Head of caudate nucleus (tissue), 42 donors: ENCODE measurements at regions not wholly inside any gene's neighbourhood (a gene's known extent, or its start where the extent isn't known, plus 50 kb on each side); places are given as distances from the start of the nearest gene placed in this dataset.
A peak's percentile ranks its signal among the peaks of the same experiment; 100 is the strongest.

Experiments used
- DNase-seq, 42 donors: peaks; one replicate each; pipeline versions ENCODE4 v3.0.0 to v3.0.0-alpha.2; 2020 to 2021; ENCODE audit warnings: mixed read lengths in 7 of 42
- intact Hi-C: fragments of 100-400 bp; cut with DNase I; formaldehyde crosslinking; loops from one replicate; pipeline ENCODE4 v1.15.0; 2022

DNA sequence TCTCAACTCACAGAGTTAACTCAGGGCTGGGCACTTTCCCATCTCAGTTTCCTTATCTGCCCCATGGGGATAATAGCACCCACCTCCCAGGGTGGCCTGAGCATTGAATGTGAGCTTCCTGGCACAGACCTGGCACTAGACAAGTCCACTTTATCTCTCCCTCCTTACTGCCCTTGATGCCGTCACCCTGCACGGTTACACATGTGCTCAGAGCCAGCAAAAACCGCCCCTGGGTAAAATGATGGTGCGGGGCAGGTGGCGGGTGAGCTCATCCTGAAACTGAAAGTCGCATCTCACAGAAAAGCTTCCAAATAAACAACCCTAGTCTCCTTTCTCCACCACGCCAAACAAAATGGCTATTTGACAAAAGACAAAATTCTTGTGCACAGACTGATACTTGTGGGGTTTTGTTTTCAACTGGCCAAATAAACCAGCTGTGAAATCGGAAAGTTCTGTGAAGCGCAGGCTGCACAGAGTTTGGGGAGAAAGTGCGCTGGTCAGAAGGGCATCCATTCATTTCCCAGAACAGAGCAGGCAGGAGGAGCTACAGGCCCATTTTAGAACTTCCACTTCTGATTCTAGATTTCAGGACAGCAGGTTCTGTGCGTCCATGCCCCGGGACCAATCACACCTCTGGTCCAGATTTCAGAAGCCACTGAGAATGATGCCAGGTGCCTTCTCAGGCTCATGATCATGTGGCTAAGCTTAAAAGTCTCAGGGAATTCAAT is 138.1 kb downstream of the SHANK2 start:
- intact Hi-C loops, result loop anchor here (10.0 kb wide), 2 partner anchors 141 to 251 kb away; partner anchors contain the start of gene SHANK2
- DNase-seq, result peak in 26 of 42 donors; percentile 17 to 74 (median 40)

DNA sequence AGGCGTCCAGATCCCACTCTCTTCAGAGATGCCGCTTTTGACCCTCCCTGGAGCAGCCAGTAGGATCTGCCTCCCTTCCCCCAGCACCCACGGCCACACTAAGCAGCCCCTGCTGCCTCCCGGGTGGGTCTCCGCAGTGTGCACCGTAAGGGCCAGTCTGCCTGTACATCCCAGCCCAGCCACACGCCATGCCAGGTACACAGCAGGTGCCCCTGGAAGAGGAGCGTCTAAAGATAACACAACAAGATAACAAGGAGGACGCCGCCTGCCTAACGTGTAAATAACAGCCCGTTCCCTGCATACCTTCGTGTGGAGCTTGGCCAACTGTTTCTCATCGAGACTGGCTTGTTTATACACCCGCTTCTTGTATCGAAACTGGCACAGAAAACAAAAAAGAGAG is 139.4 kb downstream of the SHANK2 start:
- intact Hi-C loops, result loop anchor here (10.0 kb wide), 2 partner anchors 142 to 252 kb away; partner anchors contain the start of gene SHANK2
- no peak for DNase-seq

DNA sequence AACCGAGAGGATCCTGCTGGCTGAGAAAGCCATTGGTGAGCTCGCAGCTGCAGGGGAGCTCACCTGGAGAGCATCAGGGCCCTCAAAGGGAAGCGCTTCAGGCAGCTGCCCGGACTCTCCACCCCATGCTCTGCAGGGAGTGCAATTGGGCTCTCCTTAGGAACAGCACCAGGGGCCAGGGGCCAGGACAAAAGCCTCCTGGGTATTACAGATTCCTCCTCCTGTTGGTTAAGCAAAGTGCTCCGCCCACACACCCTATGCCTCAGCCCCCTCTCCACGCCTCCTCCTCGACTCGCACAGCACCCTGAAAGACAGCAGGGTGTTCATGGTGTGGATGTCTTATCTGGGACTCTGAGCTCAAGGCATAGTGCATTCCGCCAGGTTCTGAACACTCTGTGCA is 139.9 kb downstream of the SHANK2 start:
- intact Hi-C loops, result loop anchor here (10.0 kb wide), 2 partner anchors 142 to 252 kb away; partner anchors contain the start of gene SHANK2
- peak in 41 of 42 donors; percentile 13 to 87 (median 56) for DNase-seq

- intact Hi-C loops, result no loop called here
- DNase-seq, result no peak
Measured at GRCh38 chr11:71109586-71109985, 142.8 kb downstream of the SHANK2 start.

- no peak for DNase-seq
- intact Hi-C loops, result no loop called here
Measured at GRCh38 chr11:71109186-71109585, 143.2 kb downstream of the SHANK2 start.

DNA sequence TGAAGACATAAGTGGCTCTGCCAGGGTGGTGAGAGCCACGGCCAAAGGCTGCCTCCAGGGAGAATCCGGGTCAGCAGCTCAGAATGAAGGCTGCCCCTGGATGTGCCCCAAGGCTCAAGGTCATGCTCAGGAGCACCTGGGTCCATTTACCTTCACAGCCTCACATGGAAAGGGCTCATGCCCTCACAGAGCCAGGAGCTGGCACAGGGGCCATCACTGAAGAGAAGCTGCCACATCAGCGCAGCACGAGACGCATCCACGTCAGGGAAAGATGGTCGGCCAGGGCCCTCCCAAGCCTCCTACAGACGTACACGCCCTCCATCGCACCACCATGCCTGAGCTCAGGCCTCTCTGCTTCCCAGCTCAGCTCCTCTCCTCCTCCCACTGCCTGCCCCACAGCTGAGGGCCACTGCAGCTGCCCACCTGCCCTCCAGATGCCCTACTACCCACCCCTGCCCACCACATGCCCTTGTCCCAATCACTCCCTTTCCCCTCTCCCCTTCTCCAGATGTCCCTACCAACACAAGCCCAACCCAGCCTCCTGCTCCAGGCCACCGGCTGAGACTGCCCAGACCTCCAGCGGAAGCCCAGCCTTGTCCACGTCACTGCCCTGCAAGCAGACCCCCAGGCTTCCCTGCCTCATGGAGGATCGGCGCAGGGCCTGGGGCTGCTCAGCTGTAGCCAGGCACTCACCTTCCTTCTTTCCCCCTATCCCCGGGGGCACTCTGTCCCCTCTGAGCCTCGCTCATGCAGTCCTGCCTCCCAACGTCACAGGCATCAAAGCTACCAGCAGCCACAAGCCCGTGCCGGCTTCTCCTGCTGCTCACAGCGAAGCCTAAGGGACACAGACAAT is 144.1 kb downstream of the SHANK2 start:
- DNase-seq, result no peak
- intact Hi-C loops, result no loop called here

DNA sequence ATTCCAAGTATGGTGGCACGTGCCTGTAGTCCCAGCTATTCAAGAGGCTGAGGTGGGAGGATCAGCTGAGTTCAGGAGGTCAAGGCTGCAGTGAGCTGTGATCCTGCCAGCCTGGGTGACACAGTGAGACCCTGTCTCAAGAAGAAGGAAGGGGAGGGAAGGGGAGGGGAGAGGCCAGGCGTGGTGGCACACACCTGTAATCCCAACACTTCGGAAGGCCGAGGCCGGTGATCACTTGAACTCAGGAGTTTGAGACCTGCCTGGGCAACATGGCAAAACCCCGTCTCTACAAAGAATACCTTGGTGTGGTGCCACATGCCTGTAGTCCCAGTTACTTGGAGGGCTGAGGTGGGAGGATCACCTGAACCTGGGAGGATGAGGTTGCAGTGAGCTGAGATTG is 145.7 kb downstream of the SHANK2 start:
- no peak for DNase-seq
- intact Hi-C loops, result no loop called here

DNA sequence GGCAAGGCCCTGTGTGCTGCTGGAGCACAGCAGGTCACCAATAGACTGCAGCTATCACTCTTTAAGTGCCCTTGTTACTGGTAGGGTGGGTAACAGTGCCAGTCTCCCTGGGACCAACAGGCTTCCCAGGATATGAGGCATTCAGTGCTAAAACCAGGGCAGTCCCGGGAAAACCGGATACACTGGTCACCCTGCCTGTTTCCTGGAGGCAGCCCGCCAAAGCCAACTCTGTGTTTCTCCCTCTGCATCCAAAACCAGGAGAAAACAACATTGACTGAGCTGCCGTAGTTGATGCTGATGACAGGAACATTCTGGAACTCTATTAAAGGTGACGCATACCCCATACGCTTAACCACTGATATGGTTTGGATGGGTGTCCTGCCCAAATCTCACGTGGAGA is 149.1 kb downstream of the SHANK2 start:
- DNase-seq, result no peak

DNA sequence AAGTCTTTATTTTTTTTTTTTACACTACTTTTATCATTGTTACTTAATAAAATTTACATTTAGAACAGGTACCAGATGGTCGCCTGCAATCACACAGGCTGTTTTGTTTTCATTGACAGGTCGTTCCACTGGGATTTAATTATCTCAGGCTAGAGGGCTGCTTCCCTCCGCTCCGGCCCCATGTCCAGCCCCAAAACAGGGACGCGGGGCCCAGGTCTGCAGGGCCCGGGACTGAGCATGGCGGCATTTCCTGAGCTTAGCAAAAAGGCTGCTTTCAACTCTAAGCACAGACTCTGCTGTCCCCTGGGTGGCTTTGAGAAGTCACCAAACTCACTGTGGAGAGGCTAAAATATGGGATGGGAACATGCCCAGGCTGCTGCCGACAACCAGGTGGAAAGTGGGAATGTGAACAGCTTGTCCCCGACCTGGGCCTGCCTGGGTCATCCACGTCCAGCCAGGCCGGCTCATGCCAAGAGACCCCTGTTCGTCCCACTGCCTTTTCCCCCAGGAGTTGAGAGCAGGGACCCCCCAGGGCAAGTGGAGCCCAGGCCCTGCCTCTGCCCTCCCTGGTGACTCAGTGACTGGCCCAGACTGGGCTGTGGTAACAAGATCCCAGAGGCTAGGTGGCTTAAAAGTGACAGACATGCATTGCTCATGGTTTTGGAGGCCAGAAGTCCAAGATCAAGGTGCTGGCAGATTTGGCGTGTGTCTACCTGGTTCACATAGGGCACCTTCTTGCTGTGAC is 150.0 kb downstream of the SHANK2 start:
- DNase-seq, result no peak
- intact Hi-C loops, result no loop called here

More for the DNA sequence above, 149.1 kb downstream of the SHANK2 start:
- intact Hi-C loops, result no loop called here

DNA sequence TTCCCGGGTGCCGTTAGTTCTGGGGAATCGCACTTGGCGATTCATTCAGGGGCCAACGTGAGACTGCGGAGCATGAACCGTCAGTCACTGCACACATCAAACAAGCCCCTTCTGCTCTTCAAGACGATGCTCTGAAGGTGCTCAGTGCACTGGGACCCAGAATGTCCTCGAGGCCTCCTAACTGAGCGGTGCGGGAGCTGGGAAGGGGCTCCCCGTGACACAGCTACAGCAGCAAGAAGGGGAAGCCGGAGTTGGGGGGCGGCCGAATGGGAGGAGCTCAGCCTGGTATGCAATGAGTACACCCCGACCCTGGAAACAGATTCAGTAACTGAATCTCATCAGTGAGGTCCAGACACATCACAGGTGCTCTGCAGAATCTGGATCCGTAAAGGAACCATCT is 150.8 kb downstream of the SHANK2 start:
- intact Hi-C loops, result no loop called here
- DNase-seq, result no peak

DNA sequence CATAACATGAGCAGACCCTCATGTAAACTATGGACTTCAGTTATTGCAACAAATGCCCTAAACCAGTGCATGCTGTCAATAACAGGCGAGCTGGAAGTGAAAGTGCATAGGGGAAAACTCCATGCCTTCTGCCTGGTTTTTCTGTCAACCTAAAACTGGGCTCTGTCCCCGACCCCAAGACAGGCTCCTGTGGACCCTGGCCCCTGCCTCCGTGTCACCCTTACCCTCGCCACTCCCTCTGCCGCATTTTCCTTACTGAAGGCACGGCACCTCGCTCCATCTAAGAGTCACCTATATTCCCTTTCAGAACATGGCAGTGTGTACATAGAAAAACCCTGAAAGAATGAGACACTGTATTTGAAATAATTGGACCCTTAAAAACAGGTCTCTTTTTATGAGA is 151.3 kb downstream of the SHANK2 start:
- intact Hi-C loops, result no loop called here
- DNase-seq, result no peak

GRCh38 chr11:71098776-71099175 is 153.6 kb downstream of the SHANK2 start:
- no peak for DNase-seq
- intact Hi-C loops, result no loop called here

DNA sequence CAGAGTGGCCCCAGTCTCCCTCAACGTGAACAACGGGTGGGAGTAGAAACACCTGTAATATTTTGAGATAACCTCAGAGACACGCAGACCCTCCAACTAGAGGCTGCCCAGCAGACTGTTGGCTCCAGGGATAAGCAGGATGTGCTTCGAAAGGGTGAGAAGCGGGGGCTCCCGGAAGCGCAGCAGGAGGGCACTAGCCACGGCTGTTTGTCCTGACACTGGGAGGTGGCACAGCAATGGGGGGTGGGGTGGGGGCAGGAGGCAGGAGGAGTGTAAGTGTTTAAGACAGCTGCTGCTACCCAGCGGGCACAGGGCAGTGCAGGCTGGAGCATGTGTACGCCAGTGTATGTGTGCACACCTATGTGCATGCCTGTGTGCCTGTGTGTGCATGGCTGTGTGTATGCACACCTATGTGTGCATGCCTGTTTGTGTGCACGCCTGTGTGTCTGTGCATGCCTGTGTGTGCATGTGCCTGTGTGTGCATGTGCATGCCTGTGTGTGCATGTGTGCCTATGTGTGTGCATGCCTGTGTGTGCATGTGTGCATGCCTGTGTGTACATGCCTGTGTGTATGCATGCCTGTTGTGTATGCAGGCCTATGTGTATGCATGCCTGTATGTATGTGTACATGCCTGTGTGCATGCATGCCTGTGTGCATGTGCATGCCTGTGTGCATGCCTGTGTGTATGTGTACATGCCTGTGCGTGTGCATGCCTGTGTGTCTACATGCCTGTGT is 154.7 kb downstream of the SHANK2 start:
- intact Hi-C loops, result no loop called here
- no peak for DNase-seq

DNA sequence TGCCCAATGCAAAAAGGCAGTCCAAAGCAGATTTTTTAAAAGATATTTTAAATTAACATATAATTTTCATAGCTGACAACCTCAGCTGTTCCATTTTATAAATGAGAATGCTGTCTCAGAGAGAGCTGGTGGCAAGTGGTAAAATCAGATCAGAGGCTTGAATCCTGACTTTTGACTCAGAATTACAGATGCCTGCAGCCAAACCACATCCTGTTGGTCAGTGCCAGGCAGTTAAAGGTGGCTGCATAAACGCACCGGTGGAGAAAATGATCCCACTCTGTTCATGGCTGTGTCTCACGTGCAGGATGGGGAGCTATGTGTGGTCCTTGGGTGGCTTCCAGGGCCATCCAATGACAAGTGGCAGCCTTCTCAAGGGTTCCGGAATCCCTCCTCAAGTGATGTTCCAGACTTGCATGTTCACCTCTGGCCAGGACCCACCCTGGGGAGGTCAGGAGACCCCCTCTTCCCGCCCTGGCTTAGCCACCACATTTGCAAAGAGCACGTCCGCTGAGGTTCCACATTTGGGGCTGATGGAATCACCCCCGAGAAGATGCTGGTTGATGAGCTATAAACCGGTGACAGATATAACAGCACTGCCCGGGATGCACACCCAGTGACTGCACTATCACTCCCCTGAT is 155.5 kb downstream of the SHANK2 start:
- DNase-seq, result no peak
- intact Hi-C loops, result no loop called here

DNA sequence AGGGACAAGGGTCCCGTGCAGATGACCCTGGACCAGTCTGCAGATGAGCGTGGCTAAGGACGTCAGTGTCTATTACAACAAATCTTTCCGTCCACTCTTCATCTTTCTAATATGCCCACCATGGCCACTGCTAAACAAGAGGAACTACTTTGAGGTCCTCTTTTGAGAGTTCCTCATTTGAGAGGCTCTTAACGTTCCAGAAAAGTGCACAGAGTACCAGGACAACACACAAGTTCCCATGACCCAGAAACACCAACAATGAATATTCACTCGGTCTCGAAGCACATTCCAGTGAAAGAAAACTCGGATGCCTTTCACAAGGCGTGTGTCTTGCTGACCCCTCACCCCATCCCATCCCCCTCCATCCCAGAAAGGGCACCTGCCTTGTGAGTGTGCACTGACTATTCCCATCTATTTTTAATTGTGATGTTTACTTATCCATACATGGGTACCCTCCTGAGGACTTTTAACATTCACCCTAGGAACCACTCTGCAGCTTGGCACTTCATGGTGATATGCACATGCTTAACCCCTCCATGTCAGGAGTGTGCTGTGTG is 157.0 kb downstream of the SHANK2 start:
- no peak for DNase-seq
- intact Hi-C loops, result no loop called here

- intact Hi-C loops, result no loop called here
- no peak for DNase-seq
Measured at GRCh38 chr11:71094296-71095077, 157.9 kb downstream of the SHANK2 start.

- intact Hi-C loops, result no loop called here
- DNase-seq, result no peak
Measured at GRCh38 chr11:71093783-71094182, 158.6 kb downstream of the SHANK2 start.
